ENCODE measurements at regions not wholly inside any gene's neighbourhood (a gene's known extent, or its start where the extent isn't known, plus 50 kb on each side); places are given as distances from the start of the nearest gene placed in this dataset.

GRCh38 chr2:235312571-235312970 lies 181.3 kb upstream of the AGAP1 start:
- intact Hi-C loops (cut with micrococcal nuclease; ENCODE audit: unreplicated experiment) (no loop called here), in situ Hi-C loops (cut with HindIII; ENCODE audit: low pct_unique_long_range_greater_than_20kb, low sequenced_read_pairs) (no loop called here)
- no TSS peak for BruUV-seq (replicated peaks)
- DNase-seq (ENCODE audit: low read depth, low spot score) = no peak
- ChIA-PET CTCF (no interaction called here), POLR2A (no interaction called here)
- H3K9me3 ChIP-seq (ENCODE audit: control insufficient read depth, insufficient read depth, low read depth, low read length) = no peaks in the 10 kb centered on the region
- no peaks in the 10 kb centered on the region for H3K4me1 ChIP-seq (ENCODE audit: control insufficient read depth, insufficient read depth, low read length)
- H3K36me3 ChIP-seq (ENCODE audit: control insufficient read depth, insufficient read depth, low read length) = no peaks in the 10 kb centered on the region
- H3K4me3 ChIP-seq (ENCODE audit: low read depth in 2 of 2, low read length in 2 of 2) = no peak overlapping the region
- no peak for TF ChIP-seq CTCF (IDR thresholded peaks at IDR 0.05)
- no peak for TF ChIP-seq TCF7L2 (IDR thresholded peaks at IDR 0.05; ENCODE audit: low read depth, low read length)
- TF ChIP-seq SIN3A (IDR thresholded peaks at IDR 0.05; ENCODE audit: borderline replicate concordance, insufficient read depth, low read depth, low read length) = no peak
- TF ChIP-seq REST (IDR thresholded peaks at IDR 0.05; ENCODE audit: insufficient read depth in 1 of 2, low read depth in 2 of 2, low read length in 1 of 2) = no peak
- no peak for TF ChIP-seq POLR2AphosphoS5 (IDR thresholded peaks at IDR 0.05; ENCODE audit: low read depth, low read length)
- H3K27ac ChIP-seq (ENCODE audit: low read length) = no peak overlapping the region
- no peak for ATAC-seq
- H3K27me3 ChIP-seq (ENCODE audit: control insufficient read depth, insufficient read depth, low read length) = no peaks in the 10 kb centered on the region

- no peak for ATAC-seq
- Histone ChIP-seq H3K4me3 (ENCODE audit: low read depth in 2 of 2, low read length in 2 of 2) (no peak overlapping the region), H3K4me1 (ENCODE audit: control insufficient read depth, insufficient read depth, low read length) (no peaks in the 10 kb centered on the region), H3K27ac (ENCODE audit: low read length) (no peak overlapping the region), H3K36me3 (ENCODE audit: control insufficient read depth, insufficient read depth, low read length) (no peaks in the 10 kb centered on the region), H3K9me3 (ENCODE audit: control insufficient read depth, insufficient read depth, low read depth, low read length) (no peaks in the 10 kb centered on the region), H3K27me3 (ENCODE audit: control insufficient read depth, insufficient read depth, low read length) (no peaks in the 10 kb centered on the region)
- no peak for DNase-seq (ENCODE audit: low read depth, low spot score)
- TF ChIP-seq SIN3A (IDR thresholded peaks at IDR 0.05; ENCODE audit: borderline replicate concordance, insufficient read depth, low read depth, low read length) = no peak
- TF ChIP-seq REST (IDR thresholded peaks at IDR 0.05; ENCODE audit: insufficient read depth in 1 of 2, low read depth in 2 of 2, low read length in 1 of 2) = no peak
- TF ChIP-seq POLR2AphosphoS5 (IDR thresholded peaks at IDR 0.05; ENCODE audit: low read depth, low read length) = no peak
- no peak for TF ChIP-seq TCF7L2 (IDR thresholded peaks at IDR 0.05; ENCODE audit: low read depth, low read length)
- no peak for TF ChIP-seq CTCF (IDR thresholded peaks at IDR 0.05)
- ChIA-PET POLR2A (interaction anchor here (0.7 kb wide), 1 partner anchor 605 kb away, joined by 3 read pairs; no protein-coding TSS in a partner anchor), CTCF (no interaction called here)
- intact Hi-C loops (cut with micrococcal nuclease; ENCODE audit: unreplicated experiment) (no loop called here), in situ Hi-C loops (cut with HindIII; ENCODE audit: low pct_unique_long_range_greater_than_20kb, low sequenced_read_pairs) (no loop called here)
- no TSS peak for BruUV-seq (replicated peaks)
Observed at GRCh38 chr2:235314371-235314930, 179.4 kb upstream of the AGAP1 start.
